ENCODE measurements at regions not wholly inside any gene's neighbourhood (a gene's known extent, or its start where the extent isn't known, plus 50 kb on each side); places are given as distances from the start of the nearest gene placed in this dataset.

- TF ChIP-seq CTCF (conservative IDR thresholded peaks at IDR 0.05) = no peak; the same call in 1 of the 2 replicates
- TF ChIP-seq EZH2 (IDR thresholded peaks at IDR 0.05; ENCODE audit: low read depth) = no peak
Measured at GRCh38 chr20:53785320-53785719, 191.7 kb upstream of the ZNF217 start.
